ENCODE measurements at regions not wholly inside any gene's neighbourhood (a gene's known extent, or its start where the extent isn't known, plus 50 kb on each side); places are given as distances from the start of the nearest gene placed in this dataset.

DNA sequence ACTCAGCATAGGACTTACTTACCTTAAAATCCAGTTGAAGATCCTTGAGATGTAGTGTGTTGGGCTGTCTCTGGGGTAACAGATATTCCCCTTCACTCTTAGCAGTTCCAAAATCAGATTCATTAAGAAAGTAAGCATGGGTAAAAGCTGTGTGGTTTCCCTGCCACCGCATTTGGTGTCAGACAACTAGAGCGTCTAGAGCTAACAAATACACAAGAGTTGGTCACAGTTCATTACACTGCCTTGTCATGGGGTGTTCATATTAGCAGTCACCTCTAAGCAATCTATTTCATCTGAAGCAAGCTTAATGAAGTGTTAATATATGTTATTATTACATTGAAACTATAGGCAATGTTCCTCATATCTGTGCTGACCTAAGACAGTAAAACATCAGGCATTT lies 342.8 kb downstream of the PPARGC1A start:
- no peak for DNase-seq (ENCODE audit: extremely low read depth, low read depth)

GRCh38 chr4:23539969-23540569 lies 349.8 kb downstream of the PPARGC1A start:
- DNase-seq (ENCODE audit: extremely low read depth, low read depth): no peak

DNA sequence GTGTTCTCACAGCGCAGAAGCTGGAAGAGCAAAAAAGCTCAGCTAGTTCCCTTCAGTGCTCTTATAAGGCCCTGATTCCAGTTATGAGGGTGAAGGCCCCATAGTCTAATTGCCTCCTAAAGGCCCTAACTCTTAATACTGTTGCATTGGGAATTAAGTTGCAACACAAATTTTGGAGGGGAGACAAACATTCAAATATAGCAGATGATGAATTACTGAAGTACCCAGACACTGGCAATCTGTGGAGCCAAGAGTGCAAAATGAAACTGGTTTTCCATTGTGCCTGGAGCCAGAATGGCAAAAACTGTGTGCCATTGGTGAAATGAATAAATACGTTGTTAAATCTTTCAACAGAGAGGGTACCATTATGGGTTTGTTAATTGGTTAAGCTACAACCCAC lies 356.0 kb downstream of the PPARGC1A start:
- DNase-seq (ENCODE audit: extremely low read depth, low read depth): no peak

GRCh38 chr4:23516716-23517115 lies 373.1 kb downstream of the PPARGC1A start:
- DNase-seq (ENCODE audit: extremely low read depth, low read depth): no peak

DNA sequence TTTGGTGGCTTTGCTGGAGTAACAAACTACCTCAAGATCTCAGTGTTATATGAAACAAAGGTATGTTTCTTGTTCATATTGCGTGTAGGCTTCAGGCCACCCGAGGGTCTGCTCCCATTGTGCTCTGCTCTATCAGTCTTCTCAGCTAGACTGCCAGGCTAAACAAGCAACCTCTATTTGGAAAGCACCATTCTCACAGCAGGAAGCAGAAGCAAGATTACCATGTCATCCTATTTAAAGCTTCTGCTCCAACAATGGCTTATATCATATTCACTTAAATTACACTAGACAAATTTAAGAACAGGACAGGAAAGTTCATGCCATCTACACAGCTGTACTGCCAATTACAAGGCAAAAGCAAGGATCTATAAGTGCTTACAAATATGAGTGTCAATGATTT lies 385.8 kb downstream of the PPARGC1A start:
- DNase-seq (ENCODE audit: extremely low read depth, low read depth): no peak

- DNase-seq (ENCODE audit: extremely low read depth, low read depth): no peak
These were observed 388.9 kb downstream of the PPARGC1A start for GRCh38 chr4:23500894-23501449.

DNA sequence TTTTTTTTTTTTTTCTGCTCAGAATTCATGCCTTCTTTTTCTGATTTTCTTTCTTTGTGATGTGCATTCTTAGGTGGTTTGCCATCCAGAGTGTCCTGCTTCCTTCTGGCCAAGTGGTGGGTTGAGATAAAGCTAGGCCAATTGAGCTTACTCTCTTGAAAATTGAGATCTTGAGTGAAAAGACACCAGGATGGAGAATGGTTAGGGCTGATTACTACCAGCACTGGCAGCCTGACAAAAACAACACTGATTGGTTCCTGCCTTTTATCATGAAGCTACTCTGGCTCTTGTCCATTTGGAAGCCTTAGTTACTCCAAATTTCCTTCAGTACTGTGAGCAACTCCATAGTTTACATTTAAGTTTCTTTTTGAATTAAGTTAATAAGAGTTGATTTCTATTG lies 404.0 kb downstream of the PPARGC1A start:
- no peak for DNase-seq (ENCODE audit: extremely low read depth, low read depth)

DNA sequence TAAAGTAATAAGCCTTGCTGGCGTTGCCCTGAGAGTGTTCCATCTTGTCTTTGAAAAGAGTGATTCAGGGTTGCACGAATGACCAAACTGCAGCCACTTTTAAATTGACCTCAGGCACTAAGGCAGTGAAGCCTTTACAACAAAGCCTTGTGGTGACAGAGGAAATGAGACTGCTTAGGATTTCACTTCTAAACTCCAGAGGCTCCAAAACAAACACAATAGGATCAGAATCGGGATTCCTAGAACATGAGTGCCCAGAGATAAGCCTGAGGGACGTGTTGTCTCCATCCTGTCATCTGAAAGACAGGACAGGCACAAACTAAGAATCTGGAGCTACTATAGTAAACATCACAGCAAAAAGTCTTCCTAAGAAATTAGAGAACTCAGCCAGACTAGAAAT lies 405.2 kb downstream of the PPARGC1A start:
- no peak for DNase-seq (ENCODE audit: extremely low read depth, low read depth)

- DNase-seq (ENCODE audit: extremely low read depth, low read depth): no peak
These were observed 406.4 kb downstream of the PPARGC1A start for GRCh38 chr4:23483320-23483960.

DNA sequence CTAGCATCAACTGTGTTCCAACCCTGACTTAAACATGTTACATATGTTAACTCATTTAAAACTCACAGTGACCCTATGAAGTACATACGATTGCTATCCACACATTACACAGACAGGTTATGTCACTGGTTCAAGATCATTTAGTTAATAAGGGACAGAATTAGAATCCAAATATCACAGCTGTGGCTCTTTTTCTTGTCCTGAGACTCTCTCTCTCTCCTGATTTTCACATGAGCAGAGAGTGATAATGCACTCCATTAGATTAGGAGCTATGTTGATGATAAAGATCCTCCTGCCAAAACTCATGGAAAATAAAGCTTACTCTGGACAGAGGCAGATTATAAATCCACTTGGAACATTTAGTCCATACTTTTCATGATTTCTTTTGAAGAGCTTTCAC lies 408.3 kb downstream of the PPARGC1A start:
- no peak for DNase-seq (ENCODE audit: extremely low read depth, low read depth)

- DNase-seq (ENCODE audit: extremely low read depth, low read depth): no peak
These were observed 411.9 kb downstream of the PPARGC1A start for GRCh38 chr4:23477905-23478304.

- no peak for DNase-seq (ENCODE audit: extremely low read depth, low read depth)
These were observed 413.2 kb downstream of the PPARGC1A start for GRCh38 chr4:23476515-23477090.

DNA sequence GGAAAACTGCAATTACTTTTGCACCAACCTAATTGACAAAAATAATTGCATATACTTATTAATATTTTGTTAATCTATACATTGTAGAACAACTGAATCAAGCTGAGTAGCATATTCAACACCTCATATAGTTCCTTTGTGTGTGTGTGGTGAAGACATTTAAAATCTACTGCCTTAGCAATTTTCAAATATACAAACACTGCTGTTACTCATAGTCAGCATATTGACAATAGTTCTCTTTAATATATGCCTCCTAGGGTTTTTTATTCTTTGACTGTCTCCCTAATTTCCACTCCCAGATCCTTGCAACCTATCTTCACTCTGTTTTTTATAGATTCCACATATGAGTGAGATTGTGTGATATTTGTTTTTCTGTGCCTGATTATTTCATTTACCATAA lies 426.8 kb downstream of the PPARGC1A start:
- no peak for DNase-seq (ENCODE audit: extremely low read depth, low read depth)

DNA sequence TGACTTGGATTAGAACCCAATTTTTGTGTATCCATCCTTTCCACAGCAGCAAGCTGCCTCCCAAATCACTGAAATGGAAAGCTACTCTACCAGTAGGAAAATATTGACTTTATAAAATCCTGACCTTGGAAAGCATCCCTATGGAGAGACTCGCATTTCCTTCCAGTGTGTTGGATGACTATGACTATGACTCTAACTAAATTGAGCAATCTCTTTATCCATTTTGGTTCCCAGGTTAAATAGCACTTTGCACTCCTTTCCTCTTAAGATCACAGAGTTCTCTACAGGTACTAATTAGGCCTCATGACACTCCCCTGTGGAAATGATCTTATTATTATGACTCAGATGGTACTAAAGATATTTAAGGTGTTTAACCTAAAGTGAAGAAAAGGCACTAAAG lies 431.8 kb downstream of the PPARGC1A start:
- DNase-seq (ENCODE audit: extremely low read depth, low read depth): no peak

GRCh38 chr4:23456864-23457263 lies 433.0 kb downstream of the PPARGC1A start:
- DNase-seq (ENCODE audit: extremely low read depth, low read depth): no peak

DNA sequence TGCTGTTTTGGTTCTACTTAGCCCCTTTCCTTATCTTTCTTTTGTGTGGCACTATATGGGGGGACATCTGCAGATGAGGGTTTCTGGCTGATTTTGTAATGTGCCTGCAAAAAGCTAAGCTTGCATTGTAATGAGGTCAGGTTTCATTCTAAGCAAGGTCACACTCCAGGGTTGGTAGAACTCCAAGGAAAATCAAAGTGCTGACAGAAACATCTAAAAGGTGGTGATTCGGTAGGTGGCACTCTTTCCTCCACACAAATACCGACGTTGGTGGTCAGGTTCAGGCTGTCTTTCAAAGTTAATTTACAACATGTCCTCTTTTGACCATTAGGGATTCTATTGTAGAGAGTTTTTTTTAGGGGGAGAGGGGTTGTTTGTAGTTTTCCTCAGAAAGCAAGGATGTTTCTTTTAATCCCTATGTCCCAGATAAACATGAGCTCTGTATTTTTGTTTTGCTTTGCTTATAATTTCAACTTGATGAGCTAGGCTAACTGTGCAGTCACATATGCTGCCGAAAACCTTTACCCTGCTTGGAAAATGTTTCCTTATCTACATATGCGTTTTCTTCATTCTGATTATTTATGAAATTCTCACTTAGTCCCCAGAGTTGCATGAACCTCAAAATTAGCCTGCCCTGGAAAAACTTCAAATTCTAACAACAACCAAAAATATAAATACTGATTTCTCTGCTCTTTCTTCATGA lies 434.2 kb downstream of the PPARGC1A start:
- peak; percentile 13 for DNase-seq (ENCODE audit: extremely low read depth, low read depth)

GRCh38 chr4:23441530-23442069 lies 448.2 kb downstream of the PPARGC1A start:
- no peak for DNase-seq (ENCODE audit: extremely low read depth, low read depth)

DNA sequence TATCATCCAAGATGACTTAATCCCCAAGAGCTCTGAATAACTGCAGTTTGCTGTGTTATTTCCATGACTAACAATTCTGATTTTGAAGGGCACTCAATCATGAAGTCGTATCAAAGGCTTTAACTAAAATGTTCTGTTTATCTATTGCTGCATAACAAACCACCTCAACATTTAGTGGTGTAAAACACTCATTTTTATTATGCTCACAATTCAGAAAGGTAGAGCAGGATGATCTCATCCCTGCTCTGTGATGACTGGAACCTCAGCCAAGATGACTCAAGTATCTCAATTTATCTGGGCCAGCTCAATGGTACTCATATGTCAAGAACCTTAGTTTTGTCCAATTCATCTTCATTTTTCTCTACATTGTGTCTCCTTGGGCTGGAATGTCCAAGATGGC lies 451.1 kb downstream of the PPARGC1A start:
- DNase-seq (ENCODE audit: extremely low read depth, low read depth): no peak

GRCh38 chr4:23429497-23429896 lies 460.4 kb downstream of the PPARGC1A start:
- DNase-seq (ENCODE audit: extremely low read depth, low read depth): no peak

DNA sequence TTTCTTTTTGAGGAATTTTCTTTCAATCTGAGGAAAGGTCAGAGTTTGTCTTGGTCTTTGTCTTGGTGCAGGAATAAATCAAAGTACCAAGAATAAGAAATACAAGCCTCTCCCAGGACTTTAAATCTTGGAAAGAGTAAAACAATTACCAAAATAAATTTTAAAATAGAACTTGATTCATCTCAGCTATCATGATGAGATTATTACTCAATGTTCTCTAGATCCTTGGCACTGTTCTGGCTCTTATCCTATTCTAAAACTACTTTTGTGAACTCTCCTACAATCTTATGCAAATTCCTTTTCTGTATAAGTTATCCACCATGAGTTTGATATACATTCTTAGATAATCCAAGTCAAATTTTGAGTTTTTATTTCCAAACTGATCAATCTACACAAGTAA lies 464.3 kb downstream of the PPARGC1A start:
- no peak for DNase-seq (ENCODE audit: extremely low read depth, low read depth)

GRCh38 chr4:23423540-23423939 lies 466.3 kb downstream of the PPARGC1A start:
- no peak for DNase-seq (ENCODE audit: extremely low read depth, low read depth)

Data from NCI-H460 (cell line).